HK-2 (cell line): ENCODE measurements at regions not wholly inside any gene's neighbourhood (a gene's known extent, or its start where the extent isn't known, plus 50 kb on each side); places are given as distances from the start of the nearest gene placed in this dataset.

Source experiments
- DNase-seq: peaks from one replicate; pipeline ENCODE4 v3.0.0-alpha.2; 2018; ENCODE audit not compliant: unreplicated experiment

- DNase-seq: no peak
Observed at GRCh38 chr18:24827501-24827900, 367.1 kb downstream of the HRH4 start.

GRCh38 chr18:24831081-24831480 is 370.6 kb downstream of the HRH4 start:
- DNase-seq: no peak

- DNase-seq: no peak
Observed at GRCh38 chr18:24831871-24832665, 371.6 kb downstream of the HRH4 start.

- DNase-seq: no peak
Observed at GRCh38 chr18:24835751-24836150, 375.3 kb downstream of the HRH4 start.

GRCh38 chr18:24837066-24837465 is 376.6 kb downstream of the HRH4 start:
- no peak for DNase-seq

- DNase-seq: no peak
Observed at GRCh38 chr18:24840051-24840450, 379.6 kb downstream of the HRH4 start.

GRCh38 chr18:24840640-24841039 is 380.2 kb downstream of the HRH4 start:
- DNase-seq: no peak

GRCh38 chr18:24841536-24841935 is 381.1 kb downstream of the HRH4 start:
- DNase-seq: no peak

GRCh38 chr18:24843123-24843522 is 382.7 kb downstream of the HRH4 start:
- no peak for DNase-seq

- DNase-seq: no peak
Observed at GRCh38 chr18:24846138-24846537, 385.7 kb downstream of the HRH4 start.

- no peak for DNase-seq
Observed at GRCh38 chr18:24850532-24850931, 390.1 kb downstream of the HRH4 start.

GRCh38 chr18:24853076-24853475 is 392.6 kb downstream of the HRH4 start:
- no peak for DNase-seq

- no peak for DNase-seq
Observed at GRCh38 chr18:24860978-24861680, 400.7 kb downstream of the HRH4 start.

GRCh38 chr18:24862201-24862816 is 401.9 kb downstream of the HRH4 start:
- no peak for DNase-seq

GRCh38 chr18:24868311-24868710 is 407.9 kb downstream of the HRH4 start:
- DNase-seq: no peak

GRCh38 chr18:24868760-24869237 is 408.4 kb downstream of the HRH4 start:
- no peak for DNase-seq

- DNase-seq: no peak
Observed at GRCh38 chr18:24869285-24869684, 408.8 kb downstream of the HRH4 start.

GRCh38 chr18:24875286-24875685 is 414.8 kb downstream of the HRH4 start:
- no peak for DNase-seq

GRCh38 chr18:24875777-24876176 is 415.3 kb downstream of the HRH4 start:
- DNase-seq: no peak

- no peak for DNase-seq
Observed at GRCh38 chr18:24876266-24876665, 415.8 kb downstream of the HRH4 start.

GRCh38 chr18:24877066-24877465 is 416.6 kb downstream of the HRH4 start:
- DNase-seq: no peak

GRCh38 chr18:24877546-24877945 is 417.1 kb downstream of the HRH4 start:
- DNase-seq: no peak

- DNase-seq: no peak
Observed at GRCh38 chr18:24878289-24878688, 417.9 kb downstream of the HRH4 start.
